ENCODE measurements at regions not wholly inside any gene's neighbourhood (a gene's known extent, or its start where the extent isn't known, plus 50 kb on each side); places are given as distances from the start of the nearest gene placed in this dataset.

GRCh38 chr13:30359991-30360390, 52.6 kb upstream of the KATNAL1 start:
- no peak overlapping the region for H3K4me3 ChIP-seq (ENCODE audit: low read depth, poor library complexity, severe bottlenecking)
- DNase-seq (ENCODE audit: low spot score in 2 of 2): no peak
- intact Hi-C loops (cut with DNase I; ENCODE audit: low total_unique reads): no loop called here
- TF ChIP-seq CTCF (IDR thresholded peaks at IDR 0.05) (no peak), POLR2A (IDR thresholded peaks at IDR 0.05) (no peak)
- 91 to 97% methylated on average over 2 of the region's 2 CpGs for WGBS, 2 donors

GRCh38 chr13:30360586-30360985, 53.2 kb upstream of the KATNAL1 start:
- WGBS, 2 donors: 85 to 94% methylated on average over 3 of the region's 3 CpGs
- DNase-seq (ENCODE audit: low spot score in 2 of 2): no peak
- no peak overlapping the region for H3K4me3 ChIP-seq (ENCODE audit: low read depth, poor library complexity, severe bottlenecking)
- TF ChIP-seq POLR2A (IDR thresholded peaks at IDR 0.05): no peak
- no peak for TF ChIP-seq CTCF (IDR thresholded peaks at IDR 0.05)
- intact Hi-C loops (cut with DNase I; ENCODE audit: low total_unique reads): no loop called here

GRCh38 chr13:30362005-30362788, 54.8 kb upstream of the KATNAL1 start:
- H3K4me3 ChIP-seq (ENCODE audit: low read depth, poor library complexity, severe bottlenecking): no peak overlapping the region
- intact Hi-C loops (cut with DNase I; ENCODE audit: low total_unique reads): no loop called here
- WGBS, 2 donors: 79% methylated on average over 6 of the region's 6 CpGs
- no peak for DNase-seq (ENCODE audit: low spot score in 2 of 2)
- TF ChIP-seq CTCF (IDR thresholded peaks at IDR 0.05) (no peak), POLR2A (IDR thresholded peaks at IDR 0.05) (no peak)

GRCh38 chr13:30362869-30363268, 55.5 kb upstream of the KATNAL1 start:
- no peak overlapping the region for H3K4me3 ChIP-seq (ENCODE audit: low read depth, poor library complexity, severe bottlenecking)
- no peak for TF ChIP-seq POLR2A (IDR thresholded peaks at IDR 0.05)
- no peak for TF ChIP-seq CTCF (IDR thresholded peaks at IDR 0.05)
- intact Hi-C loops (cut with DNase I; ENCODE audit: low total_unique reads): no loop called here
- WGBS, 2 donors: 78 to 82% methylated on average over 12 of the region's 12 CpGs
- DNase-seq (ENCODE audit: low spot score in 2 of 2): no peak

- DNase-seq (ENCODE audit: low spot score in 2 of 2): no peak
- no peak overlapping the region for H3K4me3 ChIP-seq (ENCODE audit: low read depth, poor library complexity, severe bottlenecking)
- 94% methylated on average over 5 of the region's 5 CpGs for WGBS, 2 donors
- intact Hi-C loops (cut with DNase I; ENCODE audit: low total_unique reads): no loop called here
- TF ChIP-seq POLR2A (IDR thresholded peaks at IDR 0.05) (no peak), CTCF (IDR thresholded peaks at IDR 0.05) (no peak)
Observed at GRCh38 chr13:30363725-30364124, 56.4 kb upstream of the KATNAL1 start.

- TF ChIP-seq POLR2A (IDR thresholded peaks at IDR 0.05) (no peak), CTCF (IDR thresholded peaks at IDR 0.05) (no peak)
- peak in 1 of 2 donors; percentile 7 for DNase-seq (ENCODE audit: low spot score in 2 of 2)
- no peak overlapping the region for H3K4me3 ChIP-seq (ENCODE audit: low read depth, poor library complexity, severe bottlenecking)
- intact Hi-C loops (cut with DNase I; ENCODE audit: low total_unique reads): no loop called here
- WGBS, 2 donors: 65 to 75% methylated on average over 3 of the region's 3 CpGs
Observed at GRCh38 chr13:30364133-30364532, 56.8 kb upstream of the KATNAL1 start.

Measured in lower leg skin (tissue), 4 donors.